ENCODE measurements at regions not wholly inside any gene's neighbourhood (a gene's known extent, or its start where the extent isn't known, plus 50 kb on each side); places are given as distances from the start of the nearest gene placed in this dataset.

DNA sequence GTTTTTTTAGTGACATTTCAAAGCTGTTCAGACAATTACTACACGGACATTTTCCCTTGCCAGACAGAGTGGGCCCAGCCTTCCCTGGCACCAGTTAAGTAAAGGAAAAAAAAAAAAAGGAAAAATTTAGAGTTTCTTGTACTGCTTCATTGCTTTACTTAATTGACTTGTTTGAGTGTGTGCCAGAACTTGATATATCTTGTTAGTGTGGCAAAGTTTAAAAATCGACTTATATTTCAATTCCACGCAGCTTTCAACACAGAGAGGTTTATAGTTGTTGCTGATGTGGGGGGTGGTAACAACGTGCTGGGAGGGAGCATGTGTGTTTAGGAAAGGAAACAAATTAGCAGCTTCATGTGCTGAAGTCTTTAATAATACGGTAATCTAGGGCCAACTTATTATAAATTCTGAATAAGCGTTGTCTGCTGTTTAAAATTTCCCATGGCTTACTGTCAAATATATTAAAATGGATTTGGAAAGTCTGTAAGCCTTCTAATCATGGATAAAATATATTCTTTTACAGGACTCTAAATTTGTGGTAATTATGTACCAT lies 1104.6 kb downstream of the SORCS3 start:
- intact Hi-C loops (cut with DNase I; ENCODE audit: low total_unique reads), result no loop called here
- no peak for DNase-seq
- H3K27me3 ChIP-seq, result no peaks in the 10 kb centered on the region
- H3K4me3 ChIP-seq, result no peak overlapping the region
- no peaks in the 10 kb centered on the region for H3K9me3 ChIP-seq
- H3K4me1 ChIP-seq, result no peaks in the 10 kb centered on the region
- H3K36me3 ChIP-seq, result no peaks in the 10 kb centered on the region
- TF ChIP-seq POLR2A (IDR thresholded peaks at IDR 0.05), result no peak
- TF ChIP-seq, protein P1, sequence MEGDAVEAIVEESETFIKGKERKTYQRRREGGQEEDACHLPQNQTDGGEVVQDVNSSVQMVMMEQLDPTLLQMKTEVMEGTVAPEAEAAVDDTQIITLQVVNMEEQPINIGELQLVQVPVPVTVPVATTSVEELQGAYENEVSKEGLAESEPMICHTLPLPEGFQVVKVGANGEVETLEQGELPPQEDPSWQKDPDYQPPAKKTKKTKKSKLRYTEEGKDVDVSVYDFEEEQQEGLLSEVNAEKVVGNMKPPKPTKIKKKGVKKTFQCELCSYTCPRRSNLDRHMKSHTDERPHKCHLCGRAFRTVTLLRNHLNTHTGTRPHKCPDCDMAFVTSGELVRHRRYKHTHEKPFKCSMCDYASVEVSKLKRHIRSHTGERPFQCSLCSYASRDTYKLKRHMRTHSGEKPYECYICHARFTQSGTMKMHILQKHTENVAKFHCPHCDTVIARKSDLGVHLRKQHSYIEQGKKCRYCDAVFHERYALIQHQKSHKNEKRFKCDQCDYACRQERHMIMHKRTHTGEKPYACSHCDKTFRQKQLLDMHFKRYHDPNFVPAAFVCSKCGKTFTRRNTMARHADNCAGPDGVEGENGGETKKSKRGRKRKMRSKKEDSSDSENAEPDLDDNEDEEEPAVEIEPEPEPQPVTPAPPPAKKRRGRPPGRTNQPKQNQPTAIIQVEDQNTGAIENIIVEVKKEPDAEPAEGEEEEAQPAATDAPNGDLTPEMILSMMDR (IDR thresholded peaks at IDR 0.05), result no peak
- no peak overlapping the region for H3K27ac ChIP-seq

DNA sequence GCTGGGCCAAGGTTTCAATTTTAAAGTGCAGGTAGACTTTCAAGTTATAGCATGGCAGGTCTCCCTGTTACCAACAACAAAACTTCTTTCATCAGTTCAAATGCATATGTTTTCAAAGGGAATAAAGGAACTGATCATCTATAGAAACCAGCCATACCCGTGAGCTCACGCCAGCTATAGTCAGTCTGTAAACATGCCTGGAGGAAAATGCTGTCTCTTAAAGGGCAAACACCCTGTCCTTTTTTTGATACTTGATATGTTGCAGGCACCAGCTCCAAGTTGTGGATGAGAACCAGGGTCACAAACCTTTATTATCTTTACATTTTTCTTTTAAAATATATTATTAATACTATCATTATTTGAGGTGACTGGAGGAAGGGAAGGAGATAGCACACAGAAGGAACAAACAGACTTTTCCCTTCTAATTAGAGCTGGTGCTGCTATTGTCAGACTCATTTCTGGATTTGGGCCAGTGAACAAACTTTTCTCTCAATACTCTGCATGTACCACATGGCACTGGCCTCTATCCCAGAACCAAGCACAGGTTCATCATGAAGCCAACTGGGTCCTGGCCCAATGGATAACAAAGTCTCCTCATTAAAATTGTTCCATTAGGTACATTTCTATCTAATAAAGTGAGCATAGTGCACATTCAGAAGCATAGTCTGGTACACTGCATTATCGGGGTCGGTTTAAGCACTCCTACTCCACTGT lies 1102.4 kb downstream of the SORCS3 start:
- Histone ChIP-seq H3K27me3 (no peaks in the 10 kb centered on the region), H3K36me3 (no peaks in the 10 kb centered on the region), H3K4me1 (no peaks in the 10 kb centered on the region), H3K9me3 (no peaks in the 10 kb centered on the region), H3K4me3 (no peak overlapping the region), H3K27ac (no peak overlapping the region)
- intact Hi-C loops (cut with DNase I; ENCODE audit: low total_unique reads), result no loop called here
- no peak for DNase-seq
- no peak for TF ChIP-seq POLR2A (IDR thresholded peaks at IDR 0.05)
- TF ChIP-seq, protein P1 (IDR thresholded peaks at IDR 0.05), result no peak

DNA sequence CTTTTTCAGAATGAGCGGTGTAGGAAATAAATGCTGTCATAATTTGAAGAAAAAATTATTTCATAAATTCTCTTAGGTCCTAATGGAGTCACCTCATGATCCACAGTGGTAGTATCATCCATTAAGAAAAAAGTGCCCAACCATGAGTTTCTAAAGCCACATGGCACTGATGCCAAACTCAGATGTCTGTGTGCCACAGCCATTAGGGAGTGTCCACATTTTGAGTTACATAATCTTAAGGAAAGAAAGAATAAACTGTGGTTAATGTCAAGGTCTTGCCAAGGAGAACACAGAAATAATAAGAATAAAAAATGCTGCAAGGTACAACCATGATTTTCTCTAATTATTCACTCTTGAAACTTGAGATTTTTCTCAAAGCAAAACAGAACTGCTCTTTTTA lies 1101.8 kb downstream of the SORCS3 start:
- TF ChIP-seq POLR2A (IDR thresholded peaks at IDR 0.05), result no peak
- TF ChIP-seq, protein P1 (IDR thresholded peaks at IDR 0.05), result no peak

DNA sequence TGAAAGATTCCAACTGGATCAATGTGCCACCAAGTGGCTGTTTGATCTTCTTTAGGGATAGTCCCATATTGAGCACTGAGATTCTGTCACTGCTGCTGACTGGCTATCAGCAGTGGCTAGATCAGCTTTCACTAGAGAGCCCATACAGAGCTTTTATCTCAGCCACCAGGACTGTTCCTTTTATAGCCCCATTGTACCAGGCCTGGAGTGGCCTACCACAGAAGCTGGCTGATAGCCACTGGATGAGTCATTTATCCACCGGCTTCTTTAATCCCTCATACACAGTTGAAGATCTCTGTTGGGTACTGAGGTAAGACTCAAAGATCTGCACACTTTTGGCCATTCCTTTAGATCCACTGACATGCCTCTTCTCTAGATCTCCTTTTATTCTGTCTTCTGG lies 1101.1 kb downstream of the SORCS3 start:
- Histone ChIP-seq H3K9me3 (no peaks in the 10 kb centered on the region), H3K36me3 (no peaks in the 10 kb centered on the region), H3K27ac (no peak overlapping the region), H3K27me3 (no peaks in the 10 kb centered on the region), H3K4me3 (no peak overlapping the region), H3K4me1 (no peaks in the 10 kb centered on the region)
- intact Hi-C loops (cut with DNase I; ENCODE audit: low total_unique reads), result no loop called here
- TF ChIP-seq POLR2A (IDR thresholded peaks at IDR 0.05), result no peak
- TF ChIP-seq, protein P1 (IDR thresholded peaks at IDR 0.05), result no peak
- DNase-seq, result no peak

More for the DNA sequence above, 1101.8 kb downstream of the SORCS3 start:
- no peak overlapping the region for H3K4me3 ChIP-seq
- DNase-seq, result no peak
- H3K4me1 ChIP-seq, result no peaks in the 10 kb centered on the region
- no peaks in the 10 kb centered on the region for H3K27me3 ChIP-seq
- no peaks in the 10 kb centered on the region for H3K36me3 ChIP-seq
- intact Hi-C loops (cut with DNase I; ENCODE audit: low total_unique reads), result no loop called here
- H3K27ac ChIP-seq, result no peak overlapping the region
- H3K9me3 ChIP-seq, result no peaks in the 10 kb centered on the region

DNA sequence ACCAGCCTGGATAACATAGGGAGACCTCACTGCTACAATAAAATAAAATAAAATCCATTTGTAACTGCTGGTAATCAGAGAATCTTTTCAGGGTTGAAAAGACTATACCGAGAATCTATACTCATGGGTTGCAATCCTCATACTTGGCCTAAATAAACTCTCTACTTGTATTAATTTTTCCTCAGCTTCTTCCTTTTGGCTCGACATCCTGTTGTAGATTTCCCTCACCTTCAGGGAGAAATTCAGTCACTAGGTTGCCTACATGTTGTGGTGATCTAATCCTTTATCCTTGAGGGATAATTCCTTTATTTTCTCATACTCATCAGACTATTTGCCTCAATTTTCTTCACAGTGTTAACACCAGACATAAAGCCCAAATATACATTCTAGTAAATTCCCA lies 1093.4 kb downstream of the SORCS3 start:
- no peaks in the 10 kb centered on the region for H3K4me1 ChIP-seq
- H3K36me3 ChIP-seq, result no peaks in the 10 kb centered on the region
- H3K27me3 ChIP-seq, result no peaks in the 10 kb centered on the region
- no peak for TF ChIP-seq POLR2A (IDR thresholded peaks at IDR 0.05)
- TF ChIP-seq, protein P1 (IDR thresholded peaks at IDR 0.05), result no peak
- H3K27ac ChIP-seq, result no peak overlapping the region
- H3K9me3 ChIP-seq, result no peaks in the 10 kb centered on the region
- no peak for DNase-seq
- H3K4me3 ChIP-seq, result no peak overlapping the region
- intact Hi-C loops (cut with DNase I; ENCODE audit: low total_unique reads), result no loop called here

All from uterus (tissue), 3 donors.